Left kidney (tissue), 1 donor: ENCODE measurements at regions not wholly inside any gene's neighbourhood (a gene's known extent, or its start where the extent isn't known, plus 50 kb on each side); places are given as distances from the start of the nearest gene placed in this dataset.
"Not testable (repeated sequence)": the region's sequence is repeated elsewhere in the genome, so short reads cannot be mapped to it uniquely, and the experiment has no call there.

Source experiments
- DNase-seq: peaks from one replicate; pipeline ENCODE4 v3.0.0-alpha.2; 2013

GRCh38 chr3:166663194-166663593 lies 716.9 kb downstream of the ZBBX start:
- DNase-seq: no peak

GRCh38 chr3:166661621-166662020 lies 718.5 kb downstream of the ZBBX start:
- no peak for DNase-seq

DNA sequence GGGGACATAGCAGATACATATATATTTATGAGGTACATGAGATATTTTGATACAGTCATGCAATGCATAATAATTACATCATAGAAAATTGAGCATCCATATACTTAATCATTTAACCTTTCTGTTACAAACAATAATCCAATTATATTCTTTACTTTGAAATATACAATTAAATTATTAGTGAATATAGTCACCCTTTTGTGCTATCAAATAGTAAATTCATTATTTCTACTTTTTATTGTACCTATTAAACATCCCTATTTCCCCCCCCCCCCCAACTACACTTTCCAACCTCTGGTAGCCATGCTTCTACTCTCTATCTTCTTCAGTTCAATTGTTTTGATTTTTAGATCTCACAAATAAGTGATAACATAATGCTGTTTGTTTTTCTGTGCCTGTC lies 719.1 kb downstream of the ZBBX start:
- no peak for DNase-seq

- DNase-seq: no peak
Observed at GRCh38 chr3:166637984-166638530, 742.0 kb downstream of the ZBBX start.

DNA sequence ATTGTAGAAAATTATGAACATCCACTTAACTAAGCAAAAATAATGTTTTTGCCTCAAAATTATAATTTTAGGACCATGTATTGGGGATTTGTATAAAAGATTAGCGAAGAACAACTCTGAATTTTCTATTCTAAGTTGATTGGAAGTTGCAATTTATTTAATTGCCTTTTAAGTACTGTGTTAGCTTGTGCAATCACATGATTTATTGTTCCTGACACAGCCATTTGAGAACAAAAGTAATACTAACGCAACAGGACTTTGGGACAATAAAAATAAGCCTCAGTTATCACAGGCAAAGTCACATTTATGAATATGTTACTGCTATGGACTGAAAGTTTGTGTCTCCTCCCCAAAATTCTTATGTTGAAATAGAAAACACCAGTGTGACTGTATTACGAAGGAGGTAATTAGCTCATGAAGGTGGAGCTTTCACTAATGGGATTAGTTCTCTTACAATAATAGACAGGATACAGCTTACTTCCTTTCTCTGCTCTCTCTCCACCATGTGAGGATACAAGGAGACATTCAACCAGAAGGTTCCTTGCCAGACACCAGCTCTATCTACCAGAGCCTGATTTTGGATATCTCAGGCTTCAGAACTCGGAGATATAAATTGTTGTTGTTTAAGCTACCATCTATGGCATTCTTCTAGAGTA lies 745.9 kb downstream of the ZBBX start:
- no peak for DNase-seq

- DNase-seq: no peak
Observed at GRCh38 chr3:166630190-166630589, 749.9 kb downstream of the ZBBX start.

GRCh38 chr3:166613365-166613764 lies 766.7 kb downstream of the ZBBX start:
- no peak for DNase-seq

GRCh38 chr3:166612761-166613160 lies 767.3 kb downstream of the ZBBX start:
- DNase-seq: not testable (repeated sequence)

GRCh38 chr3:166607933-166608521 lies 770.8 kb upstream of the BCHE start:
- no peak for DNase-seq

DNA sequence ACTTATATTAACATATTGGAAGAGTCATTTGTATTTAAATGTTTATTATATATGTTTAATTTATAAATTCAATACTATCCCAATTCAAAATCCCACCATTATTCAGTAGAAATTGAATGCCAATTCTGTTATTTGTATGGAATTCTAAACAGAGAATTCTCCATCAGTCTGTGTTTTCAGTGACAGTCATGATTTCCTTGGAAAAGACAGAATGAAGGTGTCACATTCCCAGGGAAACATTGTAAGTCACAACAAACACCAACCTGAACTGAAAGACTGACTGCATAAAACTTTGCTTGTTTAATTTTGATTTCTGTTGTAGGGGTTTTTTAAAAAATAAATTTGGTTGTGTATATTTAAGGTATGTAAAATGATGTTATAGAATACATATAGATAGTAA lies 769.8 kb upstream of the BCHE start:
- no peak for DNase-seq

- DNase-seq: no peak
Observed at GRCh38 chr3:166593776-166594175, 756.6 kb upstream of the BCHE start.

DNA sequence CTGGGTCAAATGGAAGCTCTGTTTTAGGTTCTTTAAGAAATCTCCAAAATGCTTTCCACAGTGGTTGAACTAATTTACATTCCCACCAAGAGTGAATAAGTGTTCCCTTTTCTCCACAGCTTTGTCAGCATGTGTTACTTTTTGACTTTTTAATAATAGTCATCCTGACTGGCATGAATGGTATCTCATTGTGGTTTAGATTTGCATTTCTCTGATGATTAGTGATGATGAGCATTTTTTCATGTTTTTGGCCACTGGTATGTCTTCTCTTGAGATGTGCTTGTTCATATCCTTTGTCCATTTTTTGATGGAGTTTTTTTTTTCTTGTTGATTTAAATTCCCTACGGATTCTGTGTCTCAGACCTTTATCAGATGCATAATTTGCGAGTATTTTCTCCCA lies 745.0 kb upstream of the BCHE start:
- DNase-seq: no peak

DNA sequence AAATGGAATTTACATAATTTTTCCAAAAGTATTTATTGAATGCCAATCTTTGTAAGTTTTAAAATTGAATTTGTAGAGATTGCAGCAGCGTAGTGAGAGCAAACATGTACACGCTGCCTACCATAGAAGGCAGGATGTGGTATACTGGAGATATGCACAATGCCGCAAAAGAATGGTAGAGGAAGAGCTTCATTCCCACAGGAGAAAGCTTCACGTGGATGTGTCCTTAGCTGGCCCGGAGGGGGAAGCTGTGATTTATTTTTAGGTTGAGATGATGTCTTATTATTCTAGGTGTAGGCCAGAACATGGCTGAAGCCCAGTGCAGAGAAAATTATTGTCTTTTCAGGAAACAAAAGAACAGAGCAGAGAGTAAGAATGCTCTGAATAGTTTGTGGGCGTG lies 743.3 kb upstream of the BCHE start:
- DNase-seq: no peak

DNA sequence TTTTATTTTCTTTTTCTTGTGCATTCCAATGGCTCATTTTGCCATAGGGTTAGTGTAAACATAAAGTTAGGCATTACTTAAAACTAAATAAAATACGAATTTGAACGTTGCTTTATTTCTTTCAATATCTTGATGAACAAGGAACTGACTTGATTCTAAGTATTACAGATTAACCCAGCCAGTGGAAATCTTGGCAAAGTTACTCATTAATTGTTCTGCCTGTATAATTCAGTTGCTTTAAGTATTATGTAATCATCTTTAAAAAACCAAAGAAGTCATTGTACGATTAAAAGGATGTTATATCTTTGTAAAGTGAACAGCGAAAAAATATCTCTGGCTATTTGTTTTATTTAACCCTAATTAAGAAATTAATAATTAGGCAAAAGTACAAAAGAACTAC lies 737.9 kb upstream of the BCHE start:
- DNase-seq: peak; percentile 15

GRCh38 chr3:166571686-166572085 lies 734.5 kb upstream of the BCHE start:
- DNase-seq: not testable (repeated sequence)

DNA sequence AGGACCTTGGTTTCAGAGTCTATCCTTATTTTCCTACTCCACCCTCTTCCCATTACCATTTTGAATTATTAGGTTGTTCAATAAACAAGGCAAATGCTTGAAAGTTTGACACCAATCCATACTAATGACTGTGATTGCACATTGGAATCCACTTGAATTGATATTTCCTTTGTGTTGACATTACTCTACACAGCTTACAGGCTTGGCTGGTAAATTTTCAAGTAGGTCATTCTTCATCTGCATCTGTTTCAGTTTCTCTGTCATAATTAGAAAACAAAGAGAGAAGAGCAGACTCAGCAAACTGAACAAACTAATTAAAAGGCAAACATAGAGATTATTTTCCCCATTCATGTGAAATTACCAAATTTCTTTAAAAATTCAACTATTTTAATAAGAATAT lies 732.9 kb upstream of the BCHE start:
- no peak for DNase-seq

DNA sequence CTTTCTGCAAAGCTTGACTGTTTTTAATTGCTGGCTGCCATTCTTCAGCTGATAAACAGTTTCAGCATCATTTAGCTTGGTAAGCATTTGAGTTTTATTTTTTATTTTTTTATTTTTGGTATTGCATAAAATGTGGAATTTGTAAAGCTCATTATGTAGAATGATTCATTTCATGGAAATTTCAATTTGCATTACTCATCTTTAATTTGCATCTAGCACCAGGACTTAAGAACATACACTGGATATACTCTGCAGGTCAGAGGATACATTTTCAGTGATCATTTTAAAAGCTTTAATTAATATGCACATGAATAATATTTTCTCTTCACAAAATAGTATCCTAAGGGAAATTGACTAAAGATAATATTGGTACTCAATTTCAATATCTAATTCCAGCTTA lies 732.4 kb upstream of the BCHE start:
- no peak for DNase-seq

- DNase-seq: no peak
Observed at GRCh38 chr3:166560253-166560652, 723.0 kb upstream of the BCHE start.

DNA sequence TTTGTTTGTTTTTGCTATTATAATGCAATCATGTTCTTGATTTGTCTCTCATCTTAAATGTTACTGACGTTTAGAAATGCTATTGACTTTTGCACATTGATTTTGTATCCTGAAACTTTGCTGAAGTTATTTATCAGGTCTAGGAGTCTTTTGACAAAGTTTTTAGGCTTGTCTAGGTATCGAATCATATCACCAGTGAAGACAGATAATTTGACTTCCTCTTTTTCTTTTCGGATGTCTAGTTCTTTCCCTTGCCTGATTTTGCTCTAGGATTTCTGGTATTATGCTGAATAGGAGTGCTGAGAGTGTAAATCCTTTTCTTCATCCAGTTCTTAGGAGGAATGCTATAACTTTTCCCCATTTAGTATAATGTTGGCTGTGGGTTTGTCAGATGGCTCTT lies 719.7 kb upstream of the BCHE start:
- DNase-seq: no peak

DNA sequence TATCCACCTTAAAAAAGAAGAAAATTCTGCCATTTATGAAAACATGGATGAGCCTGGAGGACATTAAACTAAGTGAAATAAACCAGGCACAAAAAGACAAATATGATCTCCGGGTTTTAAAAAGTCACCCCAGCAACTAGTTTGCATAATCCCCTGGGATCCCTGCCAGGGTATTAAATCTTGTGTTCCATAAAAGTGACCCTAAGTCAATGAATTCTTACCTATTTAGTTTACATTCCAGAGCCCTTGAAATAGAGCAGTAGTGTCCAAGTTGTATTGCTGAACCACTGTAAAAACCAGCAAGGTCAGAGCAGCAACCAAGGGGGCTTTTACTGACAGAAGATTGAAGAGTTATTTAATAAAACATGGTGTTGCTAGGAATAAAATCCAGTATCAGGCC lies 716.8 kb upstream of the BCHE start:
- no peak for DNase-seq

- no peak for DNase-seq
Observed at GRCh38 chr3:166533740-166534139, 696.5 kb upstream of the BCHE start.

DNA sequence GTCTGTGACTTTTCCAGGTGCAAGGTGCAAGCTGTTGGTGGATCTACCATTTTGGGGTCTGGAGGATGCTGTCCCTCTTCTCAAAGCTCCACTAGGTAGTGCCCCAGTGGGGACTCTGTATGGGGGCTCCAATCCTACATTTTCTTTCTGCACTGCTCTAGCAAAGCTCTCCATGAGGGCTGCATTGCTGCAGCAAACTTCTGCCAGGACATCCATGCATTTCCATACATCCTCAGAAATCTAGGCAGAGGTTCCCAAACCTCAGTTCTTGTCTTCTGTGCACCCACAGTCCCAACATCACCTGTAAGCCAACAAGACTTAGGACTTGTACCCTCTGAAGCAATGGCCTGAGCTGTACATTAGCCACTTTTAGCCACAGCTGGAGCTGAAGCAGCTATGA lies 694.5 kb upstream of the BCHE start:
- DNase-seq: no peak

- no peak for DNase-seq
Observed at GRCh38 chr3:166527325-166527724, 690.1 kb upstream of the BCHE start.

DNA sequence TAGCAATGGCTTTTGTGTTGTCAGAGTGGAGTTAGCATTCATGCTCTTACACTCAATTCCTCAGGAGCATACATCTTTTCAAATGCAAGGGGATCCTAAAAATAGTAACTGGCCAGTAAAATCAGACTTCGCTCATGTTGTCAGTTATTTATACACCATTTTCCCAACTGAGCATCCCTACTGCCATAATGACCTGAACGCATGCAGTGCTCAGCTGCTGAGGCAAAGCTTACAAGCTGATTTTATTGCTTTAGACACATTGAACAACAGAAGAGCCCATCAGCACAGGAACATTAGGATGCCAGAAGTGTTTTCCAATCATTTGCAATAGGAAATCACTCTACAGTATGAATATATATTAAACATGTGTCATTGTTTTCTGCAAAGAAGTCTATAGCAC lies 689.7 kb upstream of the BCHE start:
- DNase-seq: no peak
